GM18867 (cell line): ENCODE measurements at regions not wholly inside any gene's neighbourhood (a gene's known extent, or its start where the extent isn't known, plus 50 kb on each side); places are given as distances from the start of the nearest gene placed in this dataset.
"Not testable (repeated sequence)": the region's sequence is repeated elsewhere in the genome, so short reads cannot be mapped to it uniquely, and the experiment has no call there.

ENCODE experiments used
- ATAC-seq: cut with Tn5 transposase; IDR thresholded peaks from one replicate; pipeline ENCODE4 v1.9.1; 2021; ENCODE audit warnings: mild to moderate bottlenecking, moderate library complexity; ENCODE audit not compliant: unreplicated experiment

DNA sequence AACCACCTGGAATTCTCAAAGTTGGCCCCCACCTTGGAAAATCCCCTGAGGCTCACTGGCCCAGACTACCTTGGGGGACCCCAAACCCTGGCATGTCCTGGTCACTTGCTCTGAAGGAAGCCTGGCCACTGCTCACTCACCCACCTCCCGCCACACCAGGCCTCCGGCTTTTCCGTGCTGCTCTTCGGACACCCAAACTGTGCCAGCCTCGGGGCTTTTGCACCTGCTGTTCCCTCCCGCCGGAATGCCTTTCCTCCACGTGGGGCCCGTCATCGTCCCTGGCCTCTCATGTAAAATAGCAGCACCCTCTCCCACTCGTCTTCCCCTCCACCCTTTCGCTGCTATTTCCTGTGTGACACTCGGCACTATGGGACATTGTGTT is 87.2 kb upstream of the NCOR2 start:
- ATAC-seq, result no peak

GRCh38 chr12:124653169-124653931 is 85.9 kb upstream of the NCOR2 start:
- no peak for ATAC-seq

- ATAC-seq, result no peak
Observed at GRCh38 chr12:124652661-124653060, 85.2 kb upstream of the NCOR2 start.

DNA sequence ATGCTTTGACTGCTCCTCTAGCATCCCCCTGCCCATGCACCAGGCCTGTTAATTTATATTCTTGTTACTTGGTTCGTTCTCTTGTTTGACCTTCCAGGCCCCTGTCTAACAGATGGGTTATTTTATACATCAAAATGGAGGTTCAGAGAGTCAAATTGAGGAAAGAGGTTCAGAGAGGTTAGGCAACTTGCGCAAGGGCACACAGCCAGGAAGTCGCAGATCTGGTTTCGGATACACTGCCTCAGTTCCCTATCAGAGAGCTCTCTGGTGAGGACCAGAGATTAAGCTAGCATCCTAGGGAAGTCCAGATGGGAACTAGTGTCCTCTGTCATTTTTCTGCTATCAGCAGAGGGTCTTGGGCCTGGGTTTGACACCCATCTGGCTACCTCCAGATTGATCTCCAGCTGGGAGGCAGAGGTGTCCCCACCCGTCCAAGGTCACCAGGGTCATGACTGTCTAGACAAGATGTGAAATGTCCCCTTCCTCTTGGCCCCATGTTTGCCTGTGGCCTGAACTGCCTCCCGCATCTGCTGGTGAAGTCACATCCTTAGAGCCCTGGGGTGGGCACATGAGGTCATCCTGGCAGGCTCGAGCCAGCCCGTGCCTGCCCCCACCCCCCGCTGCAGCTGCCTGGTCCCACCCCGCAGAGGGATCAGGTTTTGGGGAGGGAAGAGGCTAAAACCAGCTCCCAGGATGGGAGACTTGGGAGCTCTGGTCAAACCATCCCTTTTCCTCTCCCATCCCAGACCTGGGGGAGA is 84.3 kb upstream of the NCOR2 start:
- ATAC-seq, result no peak

GRCh38 chr12:124650912-124651311 is 83.5 kb upstream of the NCOR2 start:
- no peak for ATAC-seq

DNA sequence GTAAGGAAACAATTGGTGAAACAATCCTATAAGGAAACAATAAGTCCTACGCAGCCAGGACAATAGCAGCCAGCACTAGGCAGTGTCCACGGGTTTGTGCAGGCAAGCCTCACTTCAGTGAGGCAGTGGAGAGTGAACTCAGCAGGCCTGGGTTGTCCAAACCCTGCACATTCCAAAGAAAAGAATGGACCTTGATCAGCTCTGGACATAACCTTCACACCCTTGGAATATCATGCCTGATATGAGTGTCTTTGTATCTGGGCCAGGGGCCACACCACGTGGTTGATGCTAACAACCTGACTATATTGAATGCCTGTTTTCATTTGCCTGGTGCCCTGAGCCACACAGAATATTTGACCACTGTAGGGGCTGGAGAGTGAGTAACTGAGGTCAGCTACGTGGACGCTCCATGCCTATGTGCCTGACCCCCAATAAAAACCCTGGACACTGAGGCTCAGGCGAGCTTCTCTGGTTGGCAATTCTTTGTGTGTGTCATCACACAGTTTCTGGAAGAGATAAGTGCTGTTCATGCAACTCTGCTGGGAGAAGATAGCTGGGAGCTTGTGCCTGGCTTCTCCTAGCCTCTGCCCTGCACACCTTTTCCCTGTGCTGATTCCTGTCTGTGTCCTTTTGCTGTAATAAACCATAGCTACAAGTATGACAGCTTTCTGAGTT is 81.4 kb upstream of the NCOR2 start:
- ATAC-seq, result no peak

DNA sequence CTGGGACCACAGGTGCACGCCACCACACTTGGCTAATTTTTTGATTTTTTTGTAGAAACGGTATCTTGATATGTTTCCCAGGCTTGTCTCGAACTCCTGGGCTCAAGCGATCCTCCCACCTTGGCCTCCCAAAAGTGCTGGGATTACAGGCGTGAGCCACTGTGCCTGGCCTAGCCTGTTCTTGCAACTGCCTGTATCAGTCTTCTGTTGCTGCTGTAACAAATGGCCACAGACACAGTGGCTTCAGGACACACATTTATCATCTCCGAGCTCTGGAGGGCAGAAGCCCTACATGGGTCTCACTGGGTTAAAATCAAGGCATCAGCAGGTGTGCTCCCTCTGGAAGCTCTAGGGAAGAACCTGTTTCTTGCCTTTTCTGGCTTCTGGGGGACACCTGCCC is 79.9 kb upstream of the NCOR2 start:
- ATAC-seq, result no peak

- no peak for ATAC-seq
Observed at GRCh38 chr12:124646385-124647230, 79.2 kb upstream of the NCOR2 start.

DNA sequence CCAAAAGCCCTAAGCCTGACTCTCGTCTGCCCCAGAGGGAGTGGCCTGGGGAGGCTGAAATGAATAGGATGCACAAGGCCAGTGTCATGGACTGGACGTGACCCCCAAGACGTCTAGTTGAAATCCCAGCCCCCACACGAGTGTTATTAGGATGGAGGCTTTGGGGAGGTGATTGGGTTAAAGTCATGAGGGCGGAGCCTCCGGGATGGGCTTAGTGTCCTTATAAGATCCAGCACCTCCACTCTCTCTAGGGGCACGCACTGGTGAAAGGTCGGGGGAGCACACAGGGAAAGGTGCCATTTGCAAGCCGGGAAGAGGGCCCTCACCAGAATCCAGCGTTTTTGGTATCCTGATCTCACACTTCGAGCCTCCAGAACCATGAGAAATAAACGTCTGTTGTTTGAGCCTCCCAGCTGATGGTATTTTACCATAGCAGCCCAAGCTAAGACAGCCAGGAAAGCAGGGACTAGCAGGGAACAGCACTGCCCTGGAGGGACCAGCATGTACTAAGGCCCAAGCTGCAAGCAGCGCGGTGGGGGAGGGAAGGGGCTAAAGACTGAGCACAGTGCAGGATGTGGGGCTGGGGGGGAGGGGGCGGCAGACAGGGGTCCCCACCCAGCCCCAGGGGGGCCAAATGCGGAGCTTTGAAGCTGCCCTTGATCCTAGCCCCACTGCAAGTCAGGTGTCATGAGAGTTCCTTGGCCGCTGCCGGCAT is 78.3 kb upstream of the NCOR2 start:
- no peak for ATAC-seq

GRCh38 chr12:124643768-124644167 is 76.4 kb upstream of the NCOR2 start:
- not testable (repeated sequence) for ATAC-seq

DNA sequence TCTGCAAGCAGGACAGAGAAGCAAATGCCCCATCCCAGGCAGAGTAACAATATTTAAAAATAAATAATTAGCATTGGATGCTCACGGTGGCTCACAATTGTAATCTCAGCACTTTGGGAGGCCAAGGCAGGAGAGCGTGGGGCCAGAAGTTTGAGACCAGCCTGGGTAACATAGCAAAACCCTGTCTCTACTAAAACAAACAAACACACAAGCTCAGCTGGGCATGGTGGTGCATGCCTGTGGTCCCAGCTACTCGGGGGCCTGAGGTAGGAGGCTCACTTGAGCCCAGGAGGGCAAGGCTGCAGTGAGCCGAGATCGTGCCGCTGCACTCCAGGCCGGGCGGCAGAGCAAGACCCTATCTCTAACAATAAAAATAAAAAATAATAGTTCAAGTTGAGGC is 74.7 kb upstream of the NCOR2 start:
- ATAC-seq, result no peak

DNA sequence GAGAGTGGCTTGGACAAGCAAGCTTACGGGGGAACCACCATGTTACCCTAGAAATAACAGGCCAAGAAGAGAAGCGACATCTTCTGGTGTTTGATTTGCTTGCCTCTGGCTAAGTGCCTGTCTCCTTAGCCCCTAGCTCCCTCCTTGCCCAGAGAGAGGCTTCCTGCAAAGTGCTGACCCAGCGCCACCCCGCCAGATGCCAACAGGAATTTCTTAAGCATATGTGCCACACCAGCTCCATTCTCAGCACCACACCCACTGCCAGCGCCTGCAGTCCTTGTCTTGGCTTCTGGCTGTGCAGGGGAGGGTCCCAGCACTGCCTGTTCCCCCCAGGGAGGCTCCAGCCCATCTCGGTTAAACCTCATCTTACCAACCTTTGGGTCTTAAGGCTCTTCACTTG is 74.2 kb upstream of the NCOR2 start:
- ATAC-seq, result no peak

- ATAC-seq, result no peak
Observed at GRCh38 chr12:124640056-124640455, 72.6 kb upstream of the NCOR2 start.

DNA sequence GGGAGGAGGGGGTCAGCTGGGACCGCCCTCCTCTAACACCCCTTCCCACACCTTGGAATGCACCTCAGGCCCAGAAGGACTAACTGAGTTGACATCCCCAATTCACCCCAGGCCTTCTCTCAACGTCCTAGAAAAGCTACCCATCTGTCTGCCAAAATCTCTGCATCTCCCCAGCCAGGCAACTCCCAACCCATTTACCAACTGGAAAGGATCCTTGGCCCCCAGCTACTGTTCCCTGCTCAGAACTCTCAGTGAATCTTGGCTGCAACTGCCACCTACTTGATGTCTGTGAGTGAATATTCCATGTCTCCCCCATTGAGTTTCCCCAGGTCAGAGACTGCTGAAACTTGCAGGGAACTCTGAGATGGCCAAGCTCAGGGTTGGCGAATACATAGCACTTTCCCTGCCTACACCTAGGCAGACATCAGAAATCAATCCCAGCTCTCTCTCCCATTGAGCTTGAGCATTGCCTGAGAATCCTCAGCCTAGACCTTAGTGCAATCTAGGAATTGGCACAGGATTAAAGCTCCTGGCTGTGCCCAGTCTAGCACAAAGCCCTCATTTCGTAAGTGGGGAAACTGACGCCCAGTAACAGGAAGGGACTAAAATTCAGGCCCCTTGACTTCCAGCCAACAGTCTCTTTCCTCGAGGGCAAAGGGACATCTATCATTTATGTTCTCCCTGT is 71.9 kb upstream of the NCOR2 start:
- no peak for ATAC-seq

DNA sequence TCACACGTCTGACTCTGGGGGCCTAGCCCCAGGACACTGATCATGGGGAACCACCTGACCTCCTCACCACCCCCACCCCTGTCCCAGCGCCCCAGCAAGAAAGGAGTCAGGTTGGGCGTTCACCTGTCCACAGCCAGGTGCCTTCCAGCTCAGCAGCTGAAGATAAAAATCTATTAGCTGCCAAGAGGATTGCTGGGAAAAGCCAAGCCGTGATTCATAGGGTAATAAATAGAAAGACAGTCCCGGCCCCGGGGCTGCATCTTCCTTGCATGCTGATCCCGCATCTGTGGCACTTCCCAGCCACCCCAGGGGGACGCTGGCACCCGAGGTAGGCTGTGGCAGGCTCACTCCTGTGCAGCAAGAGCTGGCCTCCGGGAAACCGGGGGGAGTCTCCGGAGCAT is 70.2 kb upstream of the NCOR2 start:
- no peak for ATAC-seq

- ATAC-seq, result no peak
Observed at GRCh38 chr12:124637163-124637562, 69.8 kb upstream of the NCOR2 start.

DNA sequence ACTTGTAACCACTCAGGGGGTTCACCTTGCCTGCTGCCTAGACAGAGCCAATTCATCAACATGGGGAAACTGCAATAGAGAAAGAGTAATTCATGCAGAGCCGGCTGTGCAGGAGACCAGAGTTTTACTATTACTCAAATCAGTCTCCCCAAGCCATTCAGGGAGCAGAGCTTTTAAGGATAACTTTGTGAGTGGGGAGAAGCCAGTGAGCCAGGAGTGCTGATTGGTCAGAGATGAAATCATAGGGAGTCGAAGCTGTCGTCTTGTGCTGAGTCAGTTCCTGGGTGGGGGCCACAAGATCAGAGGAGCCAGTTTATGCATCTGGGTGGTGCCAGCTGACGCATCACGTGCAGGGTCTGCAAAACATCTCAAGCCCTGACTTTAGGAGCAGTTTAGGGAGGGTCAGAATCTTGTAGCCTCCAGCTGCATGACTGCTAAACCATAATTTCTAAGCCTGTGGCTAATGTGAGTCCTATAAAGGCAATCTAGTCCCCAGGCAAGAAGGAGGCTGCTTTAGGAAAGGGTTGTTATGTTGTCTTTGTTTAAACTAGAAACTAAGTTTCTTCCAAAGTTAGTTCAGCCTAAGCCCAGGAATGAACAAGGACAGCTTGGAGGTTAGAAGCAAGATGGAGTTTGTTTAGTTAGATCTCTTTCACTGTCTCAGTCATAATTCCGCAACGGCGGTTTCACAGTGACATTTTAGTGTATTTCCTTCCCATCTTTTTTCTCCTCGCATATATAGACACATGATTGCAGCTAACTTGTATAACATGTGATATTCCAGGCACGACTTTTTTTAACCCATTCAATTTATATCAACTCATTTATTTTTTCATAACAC is 68.9 kb upstream of the NCOR2 start:
- no peak for ATAC-seq

DNA sequence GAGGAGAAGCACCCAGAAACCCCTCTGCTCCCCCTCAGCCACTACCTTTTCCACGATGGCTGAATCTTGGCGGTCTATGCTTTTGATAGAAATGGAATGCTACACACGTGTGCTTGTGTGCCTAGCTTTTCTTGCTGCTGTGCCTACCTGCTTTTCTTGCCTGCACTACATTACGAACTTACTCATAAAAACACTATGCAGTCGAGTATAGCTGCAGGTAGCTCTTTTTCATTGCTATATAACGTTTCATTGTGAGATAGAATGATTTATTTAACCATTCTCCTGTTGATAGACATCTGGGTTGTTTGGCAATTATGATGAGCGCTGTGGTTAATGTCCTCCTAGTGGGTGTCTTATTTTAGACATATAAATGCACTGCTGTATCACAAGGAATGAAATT is 67.9 kb upstream of the NCOR2 start:
- no peak for ATAC-seq
